ENCODE measurements at regions not wholly inside any gene's neighbourhood (a gene's known extent, or its start where the extent isn't known, plus 50 kb on each side); places are given as distances from the start of the nearest gene placed in this dataset.

- DNase-seq, result no peak
Observed at GRCh38 chr12:45590646-45591045, 138.9 kb upstream of the ARID2 start.

DNA sequence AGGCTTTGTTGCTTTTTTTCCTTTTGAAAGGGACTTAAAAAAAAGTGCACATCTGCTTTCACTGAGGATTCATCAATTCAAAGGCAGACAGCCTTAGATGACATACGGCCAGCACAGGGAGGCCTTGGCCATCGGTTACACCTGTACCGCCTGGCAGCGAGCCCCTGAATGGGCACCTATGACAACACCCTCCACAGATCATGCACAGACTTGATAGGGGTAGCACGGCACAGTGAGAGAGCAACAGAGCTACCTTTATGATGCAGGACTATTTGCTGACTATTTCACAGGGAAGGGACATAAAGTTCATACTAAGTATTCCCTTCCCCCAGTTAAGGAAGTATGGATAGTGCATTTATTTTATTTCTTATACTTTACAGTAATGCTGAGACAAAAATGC lies 137.9 kb upstream of the ARID2 start:
- no peak for DNase-seq

DNA sequence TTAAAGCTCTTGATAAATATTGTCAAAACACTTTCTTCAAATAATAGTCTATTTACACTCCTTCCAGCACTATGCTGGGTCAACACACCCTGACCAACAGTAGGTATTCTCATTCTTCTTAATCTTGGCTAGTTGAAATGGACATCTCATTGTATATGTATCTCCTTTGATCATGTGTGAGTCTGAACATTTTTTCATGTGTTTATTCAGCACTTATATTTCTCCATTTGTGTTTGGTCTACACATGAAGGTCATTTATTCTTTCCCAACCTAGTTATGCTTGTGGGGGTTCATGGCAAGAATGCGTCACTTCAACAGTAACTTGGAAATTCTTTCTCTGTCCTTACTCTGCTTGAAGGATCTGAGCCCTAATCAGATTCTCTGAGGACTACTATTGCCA lies 133.1 kb upstream of the ARID2 start:
- DNase-seq, result no peak

- no peak for DNase-seq
Observed at GRCh38 chr12:45598336-45598735, 131.2 kb upstream of the ARID2 start.

DNA sequence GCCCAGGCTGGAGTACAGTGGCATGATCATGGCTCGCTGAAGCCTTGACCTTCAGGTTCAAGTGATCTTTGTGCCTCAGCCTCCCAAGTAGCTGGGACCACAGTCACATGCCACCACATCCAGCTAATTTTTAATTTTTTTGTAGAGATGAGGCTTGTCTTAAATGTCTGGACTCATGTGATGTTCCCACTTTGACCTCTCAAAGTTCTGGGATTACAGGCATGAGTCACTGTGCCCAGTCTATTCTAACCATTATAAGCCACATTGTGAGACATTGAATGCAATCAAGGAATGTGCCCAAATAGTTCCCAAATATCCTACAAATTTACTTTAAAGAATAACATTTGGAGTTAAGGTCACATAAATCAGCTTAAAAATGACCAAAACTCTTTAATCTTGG lies 130.7 kb upstream of the ARID2 start:
- DNase-seq, result no peak

DNA sequence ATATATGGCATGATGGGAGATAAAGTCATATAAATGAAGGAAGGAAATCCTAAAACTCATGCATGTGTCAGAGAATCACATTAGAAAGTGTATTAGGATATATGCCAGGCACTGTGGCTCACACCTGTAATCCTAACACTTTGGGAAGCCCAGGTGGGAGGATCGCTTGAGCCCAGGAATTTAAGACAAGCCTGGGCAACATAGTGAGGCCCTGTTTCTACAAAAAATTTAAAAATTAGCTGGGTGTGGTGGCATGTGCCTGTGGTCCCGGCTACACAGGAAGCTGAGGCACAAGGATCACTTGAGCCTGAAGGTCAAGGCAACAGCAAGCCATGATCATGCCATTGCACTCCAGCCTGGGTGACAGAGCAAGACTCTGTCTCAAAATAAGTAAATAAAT lies 130.3 kb upstream of the ARID2 start:
- DNase-seq, result no peak

- DNase-seq, result no peak
Observed at GRCh38 chr12:45601390-45601789, 128.1 kb upstream of the ARID2 start.

GRCh38 chr12:45601888-45602287 lies 127.6 kb upstream of the ARID2 start:
- no peak for DNase-seq

DNA sequence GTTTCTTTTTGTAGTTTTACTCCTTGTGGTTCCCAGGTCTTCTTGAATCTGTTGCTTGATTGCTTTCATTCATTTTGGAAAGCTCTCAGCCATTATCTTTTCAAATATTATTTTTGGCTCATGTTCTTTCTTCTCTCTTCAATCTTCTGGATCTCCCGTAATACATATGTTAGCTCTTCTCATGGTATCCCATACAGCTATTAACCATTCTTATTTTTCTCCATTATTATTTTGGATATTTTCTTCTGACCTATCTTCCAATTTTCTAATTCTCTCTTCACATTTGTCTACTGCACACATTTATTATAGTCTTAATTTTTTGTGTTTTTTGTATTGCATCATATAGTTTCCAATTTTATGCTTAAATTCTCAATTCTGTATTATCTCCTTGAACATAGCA lies 123.9 kb upstream of the ARID2 start:
- no peak for DNase-seq

DNA sequence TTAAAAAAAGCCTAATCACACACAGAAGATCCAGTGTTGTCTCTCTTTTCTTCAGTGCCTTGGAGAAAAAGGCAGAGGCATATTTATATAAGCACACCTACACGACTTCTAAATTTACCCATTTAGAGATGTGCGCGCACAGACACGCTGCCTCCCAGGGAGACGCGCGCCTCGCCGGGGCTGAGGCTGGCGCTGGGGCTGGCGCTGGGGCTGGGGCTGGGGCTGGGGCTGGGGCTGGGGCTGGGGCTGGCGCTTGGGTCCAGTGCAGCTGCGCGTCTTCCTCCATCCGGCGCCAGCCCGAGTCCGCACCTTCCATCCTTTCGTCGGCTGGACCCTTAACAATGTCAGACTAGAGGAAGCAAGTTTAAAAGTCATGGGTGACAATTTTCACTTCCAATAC lies 118.4 kb upstream of the ARID2 start:
- no peak for DNase-seq

GRCh38 chr12:45611495-45611894 lies 118.0 kb upstream of the ARID2 start:
- no peak for DNase-seq

DNA sequence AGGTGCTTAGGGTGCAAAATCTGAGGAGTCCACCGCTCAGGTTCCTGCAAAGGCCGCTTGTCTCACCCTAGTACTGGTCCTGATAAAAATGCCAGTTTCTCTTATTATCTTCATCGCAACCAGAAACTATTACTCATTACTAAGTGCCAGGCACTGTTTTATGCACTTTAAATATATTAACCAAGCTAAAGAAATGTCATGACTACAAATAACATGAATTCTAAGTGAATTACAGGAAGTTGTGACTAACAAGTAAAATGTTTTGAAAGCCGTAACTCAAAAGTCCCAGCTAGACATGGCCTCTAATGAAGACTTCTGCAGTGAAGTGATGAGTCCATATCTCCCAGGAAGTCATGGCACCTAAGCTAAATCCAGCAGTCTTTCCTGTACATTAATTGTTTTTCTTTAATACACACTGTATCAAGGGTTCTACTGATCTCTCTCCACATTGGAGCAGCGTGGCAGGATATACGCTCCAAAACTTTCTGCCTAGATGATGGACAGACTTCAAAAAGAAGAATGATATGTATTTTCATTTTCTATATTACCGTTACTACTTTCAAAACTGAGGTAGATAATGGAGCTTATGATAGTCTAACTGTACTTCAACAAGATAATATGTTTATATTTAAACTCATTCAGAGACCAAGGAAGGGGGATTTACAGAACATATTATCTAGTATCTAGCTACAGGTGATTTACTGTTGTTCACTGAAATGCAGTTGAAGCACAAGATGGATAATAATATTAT lies 117.3 kb upstream of the ARID2 start:
- no peak for DNase-seq

GRCh38 chr12:45613296-45613695 lies 116.2 kb upstream of the ARID2 start:
- no peak for DNase-seq

DNA sequence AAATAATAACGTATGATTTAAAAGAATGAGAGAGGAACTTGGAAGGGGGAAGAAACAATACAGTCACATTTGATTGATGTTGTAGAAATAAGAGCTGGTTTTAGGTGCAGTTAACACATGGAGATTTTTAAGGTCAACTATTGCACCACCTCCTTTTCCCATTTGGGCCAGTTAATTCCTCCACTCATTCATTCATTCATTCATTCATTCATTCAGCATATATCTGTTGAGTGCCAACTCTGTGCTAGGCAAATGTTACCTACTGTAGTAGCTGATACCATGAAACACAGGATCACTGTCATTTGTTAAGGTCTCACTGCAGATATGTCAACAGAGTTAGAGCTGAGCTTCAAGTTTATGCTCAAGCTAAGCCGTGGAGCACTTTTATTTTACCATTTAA lies 115.7 kb upstream of the ARID2 start:
- no peak for DNase-seq

DNA sequence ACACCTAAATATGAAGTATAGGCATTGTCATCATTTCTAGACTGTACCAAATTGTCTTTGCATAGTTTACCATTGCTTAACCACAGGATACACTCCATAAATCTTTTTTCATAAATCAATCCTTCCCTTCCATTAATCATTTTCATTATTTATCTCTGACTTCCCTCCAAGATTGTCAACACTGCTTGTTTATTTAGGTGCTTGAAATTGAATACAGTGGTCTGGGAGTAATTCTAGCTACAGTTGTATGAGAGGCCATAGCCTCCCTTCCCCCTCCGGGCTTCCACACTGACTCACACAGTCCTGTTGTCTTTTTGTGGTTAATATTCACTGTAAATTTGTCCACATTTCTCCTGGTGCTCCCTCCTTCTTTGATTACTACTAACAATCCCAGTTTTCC lies 114.2 kb upstream of the ARID2 start:
- peak; percentile 81 for DNase-seq

GRCh38 chr12:45619736-45620135 lies 109.8 kb upstream of the ARID2 start:
- DNase-seq, result no peak

DNA sequence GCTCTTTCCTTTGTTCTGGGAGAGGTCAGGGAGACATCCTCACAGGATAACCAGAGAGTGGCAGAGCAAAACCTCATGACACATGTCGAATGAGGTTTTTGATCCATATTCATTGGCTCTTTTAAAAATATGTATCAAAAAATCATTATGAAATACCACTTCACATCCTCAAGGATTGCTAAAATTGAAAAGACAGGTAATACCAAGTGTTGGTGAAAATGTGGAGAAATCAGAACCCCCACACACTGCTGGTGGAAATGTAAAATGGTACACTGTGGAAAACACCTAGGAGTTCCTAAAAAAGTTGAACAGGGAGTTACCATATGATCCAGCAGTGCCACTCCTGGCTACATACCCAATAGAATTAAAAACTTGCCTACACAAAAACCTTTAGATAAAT lies 107.8 kb upstream of the ARID2 start:
- no peak for DNase-seq

DNA sequence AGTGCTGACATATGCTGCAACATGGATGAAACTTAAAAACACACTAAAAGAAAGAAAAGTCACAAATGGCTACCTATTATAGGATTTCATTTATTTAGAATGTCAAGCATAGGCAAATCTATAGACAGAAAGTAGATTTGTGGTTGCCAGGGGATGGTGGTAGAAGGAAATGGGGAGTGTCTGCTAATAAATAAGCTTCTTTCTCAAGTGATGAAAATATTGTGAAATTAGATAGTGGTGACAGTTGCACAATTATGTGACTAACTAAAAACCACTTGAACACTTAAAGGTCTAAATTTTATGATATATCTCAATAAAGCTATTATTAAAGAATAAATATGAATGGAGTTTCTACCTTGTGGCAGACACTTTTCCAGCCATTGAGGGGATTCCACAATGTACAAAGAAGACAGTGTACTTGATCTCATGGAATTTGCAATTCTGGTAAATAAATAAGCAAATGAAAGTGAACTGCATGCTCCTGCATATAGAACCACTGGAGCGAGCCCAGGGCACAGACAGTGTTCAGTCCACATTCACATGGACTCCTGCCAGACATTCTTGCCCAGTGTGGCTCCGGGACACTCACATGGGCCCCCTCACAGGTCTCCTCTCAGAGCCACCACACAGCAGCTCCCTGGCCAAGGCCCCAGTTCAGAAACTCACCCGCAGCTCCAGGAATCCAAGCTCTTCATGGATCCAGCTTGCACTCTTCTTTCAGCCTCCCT lies 107.1 kb upstream of the ARID2 start:
- DNase-seq, result no peak

GRCh38 chr12:45623221-45623620 lies 106.3 kb upstream of the ARID2 start:
- no peak for DNase-seq

DNA sequence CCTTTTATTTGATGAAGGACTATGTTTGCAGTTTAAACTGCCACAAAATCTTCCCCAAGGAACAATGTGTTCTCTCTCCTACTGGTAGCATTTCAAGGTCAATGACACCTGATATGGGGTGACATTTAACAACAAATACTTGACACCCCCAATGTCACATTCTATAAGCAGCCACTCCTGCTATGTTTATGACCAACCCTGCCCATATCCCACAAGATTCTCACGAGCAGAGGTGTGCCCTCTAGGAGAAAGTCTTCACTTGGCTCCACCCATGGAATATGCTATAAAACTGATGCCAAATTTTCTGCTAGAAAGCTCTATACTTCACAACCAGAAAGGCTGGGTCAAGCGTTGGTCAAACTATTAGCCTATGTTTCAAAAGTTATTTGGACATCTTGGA lies 105.6 kb upstream of the ARID2 start:
- DNase-seq, result no peak

- no peak for DNase-seq
Observed at GRCh38 chr12:45626965-45627364, 102.5 kb upstream of the ARID2 start.

DNA sequence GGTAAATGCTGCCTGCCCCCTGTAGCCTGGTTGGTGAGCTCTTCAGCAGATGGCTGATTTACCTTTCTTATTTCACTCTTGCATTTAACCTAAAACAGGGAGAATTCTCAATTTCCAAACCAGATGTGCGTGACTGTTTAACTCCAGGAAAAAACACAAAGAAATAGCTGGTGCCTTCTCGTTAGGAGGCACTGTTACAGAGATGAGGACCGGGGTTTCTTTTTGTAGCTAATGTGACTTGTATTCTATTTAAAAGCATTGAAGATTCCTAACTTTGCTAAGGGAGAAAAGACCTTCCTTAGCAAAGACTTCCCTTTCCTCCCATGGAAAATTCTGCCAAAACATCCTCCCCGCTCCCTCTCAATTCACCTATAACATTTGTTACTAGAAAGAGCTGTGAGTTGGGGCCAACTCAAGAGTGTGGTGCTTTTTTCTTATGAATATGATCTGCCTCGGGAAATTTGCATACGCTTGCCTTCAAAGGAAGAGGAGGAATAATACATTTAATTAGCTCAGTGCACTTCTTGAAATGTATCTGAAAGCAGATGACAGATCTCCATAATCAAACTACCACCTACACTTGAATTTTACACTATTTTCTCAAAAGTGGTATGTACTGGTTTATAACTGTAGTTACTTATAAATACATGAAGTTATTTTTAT lies 102.0 kb upstream of the ARID2 start:
- no peak for DNase-seq

- DNase-seq, result no peak
Observed at GRCh38 chr12:45629292-45629691, 100.2 kb upstream of the ARID2 start.

DNA sequence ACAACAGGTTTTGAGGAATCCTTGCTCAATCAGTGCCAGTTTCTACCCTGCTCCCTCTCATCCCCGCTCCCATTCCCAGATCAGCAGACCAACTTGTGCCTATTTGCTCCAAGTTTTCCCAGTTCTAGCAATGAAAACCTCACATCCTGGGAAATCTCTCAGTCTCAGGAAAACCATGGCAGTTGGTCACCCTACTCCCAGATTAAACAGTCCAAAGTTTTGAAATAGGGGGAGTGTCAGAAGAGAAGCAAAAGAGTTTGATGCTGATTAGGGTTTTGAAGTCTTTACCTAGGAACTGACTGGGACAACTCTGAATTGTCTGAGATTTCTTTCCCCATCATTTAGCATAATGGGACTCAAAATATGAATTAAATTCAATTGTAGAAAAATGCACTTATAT lies 95.8 kb upstream of the ARID2 start:
- DNase-seq, result no peak

Data from DMS79 treated with DMSO at 0.1 percent for 48 hours (cell line).